ENCODE measurements at regions not wholly inside any gene's neighbourhood (a gene's known extent, or its start where the extent isn't known, plus 50 kb on each side); places are given as distances from the start of the nearest gene placed in this dataset.

GRCh38 chr10:125331056-125331455 is 170.7 kb upstream of the CTBP2 start:
- H4K91ac ChIP-seq (ENCODE audit: low read depth, low read length, poor library complexity): no peak overlapping the region
- H2AK5ac ChIP-seq (ENCODE audit: low read depth, low read length): no peak overlapping the region
- no peak overlapping the region for H2BK12ac ChIP-seq (ENCODE audit: low read length)
- no CpG with 5 or more reads among the region's 7 CpGs for WGBS, 2 donors (ENCODE audit: extremely low coverage in 2 of 2, insufficient read length in 2 of 2, insufficient replicate concordance in 1 of 2)
- H3K9ac ChIP-seq (ENCODE audit: low read depth, low read length, poor library complexity): no peak overlapping the region
- no peak overlapping the region for H2BK120ac ChIP-seq (ENCODE audit: low read depth, low read length)
- H2BK15ac ChIP-seq (ENCODE audit: low read length): no peak overlapping the region
- H3K23ac ChIP-seq (ENCODE audit: low read depth, low read length, poor library complexity): no peak overlapping the region
- no peak overlapping the region for H2BK5ac ChIP-seq (ENCODE audit: low read length)
- H3K4me1 ChIP-seq (ENCODE audit: control insufficient read depth in 2 of 2, insufficient read depth in 1 of 2, low read depth in 1 of 2, low read length in 2 of 2): no peaks in the 10 kb centered on the region
- peaks cover 0 to 11% (median 0%) of the 10 kb centered on the region in 3 experiments for H3K27me3 ChIP-seq (ENCODE audit: control insufficient read depth in 3 of 3, insufficient read depth in 3 of 3, low read depth in 1 of 3, low read length in 3 of 3)
- no peaks in the 10 kb centered on the region for H3K79me1 ChIP-seq (ENCODE audit: low read depth, low read length)
- H3K14ac ChIP-seq (ENCODE audit: low read length): no peak overlapping the region
- no peaks in the 10 kb centered on the region for H3K9me3 ChIP-seq (replicated peaks in 1 of 2; ENCODE audit: control insufficient read depth in 2 of 2, insufficient read depth in 1 of 2, low read depth in 1 of 2, low read length in 2 of 2)
- H3K36me3 ChIP-seq (replicated peaks in 1 of 2; ENCODE audit: control insufficient read depth in 2 of 2, insufficient read depth in 2 of 2, low read length in 2 of 2): no peaks in the 10 kb centered on the region
- H3K18ac ChIP-seq (ENCODE audit: low read length): no peak overlapping the region
- no peak overlapping the region for H3K4me2 ChIP-seq (ENCODE audit: insufficient read depth, low read length, poor library complexity, severe bottlenecking)
- H3K4me3 ChIP-seq (ENCODE audit: low read length in 2 of 2): no peak overlapping the region
- DNase-seq (ENCODE audit: low spot score): no peak
- no peak overlapping the region for H4K8ac ChIP-seq (ENCODE audit: low read depth, low read length)
- H3K4ac ChIP-seq (ENCODE audit: low read length): no peak overlapping the region
- no peak overlapping the region for H2AFZ ChIP-seq (ENCODE audit: low read length)
- no peak overlapping the region for H3K27ac ChIP-seq (replicated peaks; ENCODE audit: low read length)

- Histone ChIP-seq H2BK120ac (ENCODE audit: low read depth, low read length) (no peak overlapping the region), H2AK5ac (ENCODE audit: low read depth, low read length) (no peak overlapping the region), H3K27me3 (ENCODE audit: control insufficient read depth in 3 of 3, insufficient read depth in 3 of 3, low read depth in 1 of 3, low read length in 3 of 3) (peaks cover 0 to 11% (median 0%) of the 10 kb centered on the region in 3 experiments), H3K9ac (ENCODE audit: low read depth, low read length, poor library complexity) (no peak overlapping the region), H3K9me3 (replicated peaks in 1 of 2; ENCODE audit: control insufficient read depth in 2 of 2, insufficient read depth in 1 of 2, low read depth in 1 of 2, low read length in 2 of 2) (no peaks in the 10 kb centered on the region), H3K36me3 (replicated peaks in 1 of 2; ENCODE audit: control insufficient read depth in 2 of 2, insufficient read depth in 2 of 2, low read length in 2 of 2) (no peaks in the 10 kb centered on the region), H3K18ac (ENCODE audit: low read length) (no peak overlapping the region), H2BK5ac (ENCODE audit: low read length) (no peak overlapping the region), H3K79me1 (ENCODE audit: low read depth, low read length) (no peaks in the 10 kb centered on the region), H3K27ac (replicated peaks; ENCODE audit: low read length) (no peak overlapping the region), H4K8ac (ENCODE audit: low read depth, low read length) (no peak overlapping the region), H2BK12ac (ENCODE audit: low read length) (no peak overlapping the region), H3K4me1 (ENCODE audit: control insufficient read depth in 2 of 2, insufficient read depth in 1 of 2, low read depth in 1 of 2, low read length in 2 of 2) (no peaks in the 10 kb centered on the region), H3K14ac (ENCODE audit: low read length) (no peak overlapping the region), H4K91ac (ENCODE audit: low read depth, low read length, poor library complexity) (no peak overlapping the region), H3K4me2 (ENCODE audit: insufficient read depth, low read length, poor library complexity, severe bottlenecking) (no peak overlapping the region), H2BK15ac (ENCODE audit: low read length) (no peak overlapping the region), H3K23ac (ENCODE audit: low read depth, low read length, poor library complexity) (no peak overlapping the region), H2AFZ (ENCODE audit: low read length) (no peak overlapping the region), H3K4ac (ENCODE audit: low read length) (no peak overlapping the region), H3K4me3 (ENCODE audit: low read length in 2 of 2) (no peak overlapping the region)
- no peak for DNase-seq (ENCODE audit: low spot score)
- no CpG with 5 or more reads among the region's 6 CpGs for WGBS, 2 donors (ENCODE audit: extremely low coverage in 2 of 2, insufficient read length in 2 of 2, insufficient replicate concordance in 1 of 2)
Observed at GRCh38 chr10:125329056-125329455, 168.7 kb upstream of the CTBP2 start.

GRCh38 chr10:125325326-125325725 is 165.0 kb upstream of the CTBP2 start:
- H4K91ac ChIP-seq (ENCODE audit: low read depth, low read length, poor library complexity): no peak overlapping the region
- H2AFZ ChIP-seq (ENCODE audit: low read length): no peak overlapping the region
- H3K23ac ChIP-seq (ENCODE audit: low read depth, low read length, poor library complexity): no peak overlapping the region
- no peak overlapping the region for H2BK120ac ChIP-seq (ENCODE audit: low read depth, low read length)
- H3K4me1 ChIP-seq (ENCODE audit: control insufficient read depth in 2 of 2, insufficient read depth in 1 of 2, low read depth in 1 of 2, low read length in 2 of 2): no peaks in the 10 kb centered on the region
- H3K4ac ChIP-seq (ENCODE audit: low read length): no peak overlapping the region
- H3K4me2 ChIP-seq (ENCODE audit: insufficient read depth, low read length, poor library complexity, severe bottlenecking): no peak overlapping the region
- no peak overlapping the region for H2BK15ac ChIP-seq (ENCODE audit: low read length)
- H3K36me3 ChIP-seq (replicated peaks in 1 of 2; ENCODE audit: control insufficient read depth in 2 of 2, insufficient read depth in 2 of 2, low read length in 2 of 2): no peaks in the 10 kb centered on the region
- no CpG with 5 or more reads among the region's 3 CpGs for WGBS, 2 donors (ENCODE audit: extremely low coverage in 2 of 2, insufficient read length in 2 of 2, insufficient replicate concordance in 1 of 2)
- H4K8ac ChIP-seq (ENCODE audit: low read depth, low read length): no peak overlapping the region
- peaks cover 0 to 14% (median 0%) of the 10 kb centered on the region in 3 experiments for H3K27me3 ChIP-seq (ENCODE audit: control insufficient read depth in 3 of 3, insufficient read depth in 3 of 3, low read depth in 1 of 3, low read length in 3 of 3)
- H3K27ac ChIP-seq (replicated peaks; ENCODE audit: low read length): no peak overlapping the region
- H3K4me3 ChIP-seq (ENCODE audit: low read length in 2 of 2): no peak overlapping the region
- peaks cover 0 to 3% of the 10 kb centered on the region in 2 donors for H3K9me3 ChIP-seq (replicated peaks in 1 of 2; ENCODE audit: control insufficient read depth in 2 of 2, insufficient read depth in 1 of 2, low read depth in 1 of 2, low read length in 2 of 2)
- no peaks in the 10 kb centered on the region for H3K79me1 ChIP-seq (ENCODE audit: low read depth, low read length)
- no peak overlapping the region for H3K18ac ChIP-seq (ENCODE audit: low read length)
- no peak overlapping the region for H3K14ac ChIP-seq (ENCODE audit: low read length)
- no peak overlapping the region for H2BK5ac ChIP-seq (ENCODE audit: low read length)
- H2AK5ac ChIP-seq (ENCODE audit: low read depth, low read length): no peak overlapping the region
- H2BK12ac ChIP-seq (ENCODE audit: low read length): no peak overlapping the region
- H3K9ac ChIP-seq (ENCODE audit: low read depth, low read length, poor library complexity): no peak overlapping the region
- no peak for DNase-seq (ENCODE audit: low spot score)

GRCh38 chr10:125316436-125316835 is 156.1 kb upstream of the CTBP2 start:
- Histone ChIP-seq H4K91ac (ENCODE audit: low read depth, low read length, poor library complexity) (no peak overlapping the region), H3K18ac (ENCODE audit: low read length) (no peak overlapping the region)
- no peak for DNase-seq (ENCODE audit: low spot score)

More at GRCh38 chr10:125316436-125316835, 156.1 kb upstream of the CTBP2 start:
- Histone ChIP-seq H2BK5ac (ENCODE audit: low read length) (no peak overlapping the region), H3K23ac (ENCODE audit: low read depth, low read length, poor library complexity) (no peak overlapping the region), H2AK5ac (ENCODE audit: low read depth, low read length) (no peak overlapping the region), H3K27me3 (ENCODE audit: control insufficient read depth in 3 of 3, insufficient read depth in 3 of 3, low read depth in 1 of 3, low read length in 3 of 3) (peaks cover 0 to 6% (median 0%) of the 10 kb centered on the region in 3 experiments), H3K14ac (ENCODE audit: low read length) (no peak overlapping the region), H3K36me3 (replicated peaks in 1 of 2; ENCODE audit: control insufficient read depth in 2 of 2, insufficient read depth in 2 of 2, low read length in 2 of 2) (no peaks in the 10 kb centered on the region), H3K27ac (replicated peaks; ENCODE audit: low read length) (no peak overlapping the region), H3K4ac (ENCODE audit: low read length) (no peak overlapping the region), H3K9me3 (replicated peaks in 1 of 2; ENCODE audit: control insufficient read depth in 2 of 2, insufficient read depth in 1 of 2, low read depth in 1 of 2, low read length in 2 of 2) (no peaks in the 10 kb centered on the region), H2BK12ac (ENCODE audit: low read length) (no peak overlapping the region), H3K9ac (ENCODE audit: low read depth, low read length, poor library complexity) (no peak overlapping the region), H3K4me2 (ENCODE audit: insufficient read depth, low read length, poor library complexity, severe bottlenecking) (no peak overlapping the region), H2BK15ac (ENCODE audit: low read length) (no peak overlapping the region), H3K79me1 (ENCODE audit: low read depth, low read length) (no peaks in the 10 kb centered on the region), H2BK120ac (ENCODE audit: low read depth, low read length) (no peak overlapping the region), H3K4me1 (ENCODE audit: control insufficient read depth in 2 of 2, insufficient read depth in 1 of 2, low read depth in 1 of 2, low read length in 2 of 2) (peaks cover 0 to 4% of the 10 kb centered on the region in 2 donors), H3K4me3 (ENCODE audit: low read length in 2 of 2) (no peak overlapping the region), H2AFZ (ENCODE audit: low read length) (no peak overlapping the region), H4K8ac (ENCODE audit: low read depth, low read length) (no peak overlapping the region)
- no CpG with 5 or more reads among the region's 3 CpGs for WGBS, 2 donors (ENCODE audit: extremely low coverage in 2 of 2, insufficient read length in 2 of 2, insufficient replicate concordance in 1 of 2)

All from neuronal stem cell (in vitro differentiated cells).